MM.1S (cell line): ENCODE measurements at regions not wholly inside any gene's neighbourhood (a gene's known extent, or its start where the extent isn't known, plus 50 kb on each side); places are given as distances from the start of the nearest gene placed in this dataset.

ENCODE experiments used
- DNase-seq: peaks from one replicate; pipeline ENCODE4 v3.0.0-alpha.2; 2015
- H2AFZ ChIP-seq: fragments of 300-600 bp; sonication (generic); 2 replicates; pipeline ENCODE4 v1.6.0; 2016; ENCODE audit warnings: antibody characterized with exemption, low read length
- H3F3A ChIP-seq: fragments of 300-600 bp; sonication (generic); 2 replicates; pipeline ENCODE4 v1.6.1; 2016; ENCODE audit warnings: mild to moderate bottlenecking, antibody characterized with exemption, low read length, moderate library complexity, mixed read lengths; ENCODE audit not compliant: insufficient read depth
- H3K27ac ChIP-seq: fragments of 300-600 bp; sonication (generic); 2 replicates; pipeline ENCODE4 v1.5.1; 2016; ENCODE audit warnings: mild to moderate bottlenecking, low read length
- H3K27me3 ChIP-seq: fragments of 300-600 bp; sonication (generic); replicated peaks from 2 replicates; pipeline ENCODE4 v1.6.0; 2016; ENCODE audit warnings: low read length; ENCODE audit not compliant: insufficient read depth
- H3K36me3 ChIP-seq: fragments of 300-600 bp; sonication (generic); replicated peaks from 2 replicates; pipeline ENCODE4 v1.6.1; 2016; ENCODE audit warnings: mild to moderate bottlenecking, low read length, mixed read lengths; ENCODE audit not compliant: insufficient read depth
- H3K4me1 ChIP-seq: fragments of 300-600 bp; sonication (generic); 2 replicates; pipeline ENCODE4 v1.6.1; 2016; ENCODE audit warnings: low read length, mixed read lengths
- H3K4me2 ChIP-seq: fragments of 300-600 bp; sonication (generic); 2 replicates; pipeline ENCODE4 v1.6.0; 2016; ENCODE audit warnings: low read depth, low read length
- H3K4me3 ChIP-seq: fragments of 300-600 bp; sonication (generic); 2 replicates; pipeline ENCODE4 v1.5.1; 2016; ENCODE audit warnings: low read length, mixed read lengths
- H3K79me2 ChIP-seq: fragments of 300-600 bp; sonication (generic); 2 replicates; pipeline ENCODE4 v1.6.1; 2016; ENCODE audit warnings: mixed run types, low read length, mixed read lengths
- H3K9ac ChIP-seq: fragments of 300-600 bp; sonication (generic); 2 replicates; pipeline ENCODE4 v1.6.1; 2016; ENCODE audit warnings: low read length, mixed read lengths
- H3K9me2 ChIP-seq: fragments of 300-600 bp; sonication (generic); replicated peaks from 2 replicates; pipeline ENCODE4 v1.6.1; 2016; ENCODE audit warnings: mild to moderate bottlenecking, low read length, mixed read lengths; ENCODE audit not compliant: insufficient read depth
- H3K9me3 ChIP-seq: fragments of 300-600 bp; sonication (generic); replicated peaks from 2 replicates; pipeline ENCODE4 v1.6.1; 2016; ENCODE audit warnings: mild to moderate bottlenecking, low read length, mixed read lengths; ENCODE audit not compliant: insufficient read depth
- H4K20me1 ChIP-seq: fragments of 300-600 bp; sonication (generic); 2 replicates; pipeline ENCODE4 v1.6.1; 2016; ENCODE audit warnings: mild to moderate bottlenecking, low read length, moderate library complexity, mixed read lengths; ENCODE audit not compliant: insufficient read depth
- CTCF ChIP-seq: fragments of 300-600 bp; sonication (generic); IDR thresholded peaks from 2 replicates; pipeline ENCODE4 v1.5.1; 2016; ENCODE audit warnings: antibody characterized with exemption, low read length, mixed read lengths
- EZH2 ChIP-seq: fragments of 300-600 bp; sonication (generic); optimal IDR thresholded peaks from 2 replicates; pipeline ENCODE3; 2017; ENCODE audit warnings: low read depth, mild to moderate bottlenecking, antibody characterized with exemption, low read length, mixed read lengths
- EZH2phosphoT487 ChIP-seq: fragments of 300-600 bp; sonication (generic); IDR thresholded peaks from 2 replicates; pipeline ENCODE4 v1.6.1; 2018; ENCODE audit warnings: antibody characterized with exemption, low read length

GRCh38 chr2:111653913-111654312 is 230.1 kb downstream of the ANAPC1 start:
- Histone ChIP-seq H3K27me3 (no peaks in the 10 kb centered on the region), H3K27ac (no peak overlapping the region), H3F3A (0 out of 2 replicates have a peak, but pooled peaks cover 1% of the 10 kb centered on the region), H3K9me3 (no peaks in the 10 kb centered on the region), H4K20me1 (no peaks in the 10 kb centered on the region), H3K9ac (no peak overlapping the region), H3K79me2 (no peaks in the 10 kb centered on the region), H3K36me3 (no peaks in the 10 kb centered on the region), H3K4me3 (no peak overlapping the region), H2AFZ (no peak overlapping the region), H3K9me2 (no peaks in the 10 kb centered on the region), H3K4me1 (peaks cover 2% of the 10 kb centered on the region), H3K4me2 (no peak overlapping the region)
- TF ChIP-seq CTCF (no peak), EZH2phosphoT487 (no peak), EZH2 (no peak)
- DNase-seq, result no peak

- H3K4me1 ChIP-seq, result peaks cover 11% of the 10 kb centered on the region
- DNase-seq, result no peak
- H3K79me2 ChIP-seq, result no peaks in the 10 kb centered on the region
- no peaks in the 10 kb centered on the region for H3K9me3 ChIP-seq
- H3F3A ChIP-seq, result peaks cover 8% of the 10 kb centered on the region
- H3K4me2 ChIP-seq, result no peak overlapping the region
- H3K9ac ChIP-seq, result no peak overlapping the region
- H2AFZ ChIP-seq, result no peak overlapping the region
- H3K27me3 ChIP-seq, result no peaks in the 10 kb centered on the region
- TF ChIP-seq CTCF (no peak), EZH2phosphoT487 (no peak), EZH2 (no peak)
- H3K4me3 ChIP-seq, result no peak overlapping the region
- no peaks in the 10 kb centered on the region for H3K36me3 ChIP-seq
- no peaks in the 10 kb centered on the region for H4K20me1 ChIP-seq
- no peaks in the 10 kb centered on the region for H3K9me2 ChIP-seq
- H3K27ac ChIP-seq, result no peak overlapping the region
Measured at GRCh38 chr2:111654829-111655228, 229.2 kb downstream of the ANAPC1 start.

- TF ChIP-seq EZH2 (no peak), EZH2phosphoT487 (no peak), CTCF (no peak)
- H3K4me3 ChIP-seq, result no peak overlapping the region
- H3K79me2 ChIP-seq, result no peaks in the 10 kb centered on the region
- H2AFZ ChIP-seq, result no peak overlapping the region
- H4K20me1 ChIP-seq, result no peaks in the 10 kb centered on the region
- no peaks in the 10 kb centered on the region for H3K9me2 ChIP-seq
- no peak for DNase-seq
- H3K4me2 ChIP-seq, result no peak overlapping the region
- no peaks in the 10 kb centered on the region for H3K36me3 ChIP-seq
- no peak overlapping the region for H3K9ac ChIP-seq
- no peaks in the 10 kb centered on the region for H3K9me3 ChIP-seq
- peaks cover 8% of the 10 kb centered on the region for H3F3A ChIP-seq
- H3K27me3 ChIP-seq, result no peaks in the 10 kb centered on the region
- no peak overlapping the region for H3K27ac ChIP-seq
- H3K4me1 ChIP-seq, result peaks cover 23% of the 10 kb centered on the region
Measured at GRCh38 chr2:111656436-111656835, 227.6 kb downstream of the ANAPC1 start.
